GM21526 (cell line): ENCODE measurements at regions not wholly inside any gene's neighbourhood (a gene's known extent, or its start where the extent isn't known, plus 50 kb on each side); places are given as distances from the start of the nearest gene placed in this dataset.

Source experiments
- ATAC-seq: cut with Tn5 transposase; IDR thresholded peaks from one replicate; pipeline ENCODE4 v1.9.1; 2021; ENCODE audit warnings: moderate library complexity; ENCODE audit not compliant: unreplicated experiment, low FRiP score

DNA sequence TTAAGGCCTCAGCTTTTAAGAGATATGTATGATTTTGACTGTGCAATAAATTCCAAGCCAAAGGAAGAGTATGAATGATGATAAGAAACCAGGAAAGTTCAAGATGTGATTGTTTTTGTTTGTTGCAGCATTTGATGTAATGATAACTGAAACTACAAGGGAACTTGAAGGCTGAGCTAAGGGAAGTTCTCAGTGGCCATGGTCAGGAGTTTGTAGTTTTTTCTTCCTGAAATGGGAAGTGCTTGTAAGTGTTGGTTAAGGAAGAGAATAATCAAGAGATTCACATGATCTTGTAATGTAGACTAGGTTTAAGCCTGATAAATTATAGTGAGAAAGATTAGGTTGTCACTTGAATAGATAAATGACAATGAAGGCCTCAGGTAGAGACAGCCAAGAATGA, 53.4 kb downstream of the PTCHD4 start:
- no peak for ATAC-seq

DNA sequence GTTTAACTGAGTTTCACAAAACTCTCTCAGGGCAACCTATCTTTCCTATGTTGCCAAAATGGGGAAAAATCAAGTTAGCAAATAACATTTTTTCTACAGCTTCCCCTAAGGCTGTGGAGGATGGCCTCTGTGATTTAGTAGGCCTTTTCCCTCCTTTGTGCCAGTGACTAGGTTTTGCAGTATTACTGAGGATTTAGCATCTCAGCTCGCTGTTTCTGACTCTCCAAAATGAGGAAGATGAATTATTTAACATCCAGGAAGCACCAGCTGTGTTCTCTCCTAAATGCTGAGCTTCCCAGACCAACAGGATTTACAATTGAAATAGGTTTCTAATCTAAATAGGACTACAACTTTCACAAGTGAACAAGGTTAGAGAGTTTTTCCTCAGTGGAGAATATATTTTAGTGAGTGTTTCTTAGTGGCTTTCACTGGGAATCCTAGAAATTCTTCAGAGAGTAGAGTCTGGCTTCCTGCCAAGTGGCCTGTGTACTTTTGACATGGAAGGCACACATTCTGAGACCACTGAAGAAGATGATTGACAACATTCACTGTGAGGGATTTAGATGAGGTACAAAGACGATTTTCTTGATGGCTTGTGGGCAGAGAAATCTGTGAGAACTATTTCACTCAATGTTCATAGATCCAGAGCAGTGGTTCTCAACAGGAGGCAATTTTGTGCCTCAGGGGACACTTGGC, 62.4 kb downstream of the PTCHD4 start:
- no peak for ATAC-seq

GRCh38 chr6:48041894-48042293, 69.1 kb downstream of the PTCHD4 start:
- ATAC-seq = no peak

GRCh38 chr6:48037946-48038345, 73.1 kb downstream of the PTCHD4 start:
- ATAC-seq = no peak

- ATAC-seq = no peak
These were observed 74.7 kb downstream of the PTCHD4 start for GRCh38 chr6:48036316-48036715.

- ATAC-seq = no peak
These were observed 78.8 kb downstream of the PTCHD4 start for GRCh38 chr6:48032151-48032550.

GRCh38 chr6:48031711-48032110, 79.3 kb downstream of the PTCHD4 start:
- ATAC-seq = no peak

- peak; percentile 69 for ATAC-seq
These were observed 83.1 kb downstream of the PTCHD4 start for GRCh38 chr6:48027704-48028435.

DNA sequence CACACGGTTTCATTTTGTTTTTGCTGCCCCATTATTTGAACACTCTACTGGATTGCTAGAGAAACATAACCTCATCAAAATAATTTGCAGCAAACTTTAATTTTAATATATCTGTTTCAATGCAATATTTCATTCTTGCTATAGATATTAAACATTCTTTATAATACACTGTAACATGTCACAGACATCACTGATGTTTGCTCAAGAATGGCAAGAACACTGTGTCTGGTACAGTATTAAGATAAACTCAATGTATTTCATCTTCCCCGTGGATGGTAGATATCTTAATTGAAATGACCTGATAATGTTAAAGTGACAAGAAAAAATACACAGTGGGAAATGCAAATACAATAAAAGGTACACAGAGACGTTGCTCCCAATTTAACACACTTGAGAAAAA, 86.0 kb downstream of the PTCHD4 start:
- ATAC-seq = no peak

DNA sequence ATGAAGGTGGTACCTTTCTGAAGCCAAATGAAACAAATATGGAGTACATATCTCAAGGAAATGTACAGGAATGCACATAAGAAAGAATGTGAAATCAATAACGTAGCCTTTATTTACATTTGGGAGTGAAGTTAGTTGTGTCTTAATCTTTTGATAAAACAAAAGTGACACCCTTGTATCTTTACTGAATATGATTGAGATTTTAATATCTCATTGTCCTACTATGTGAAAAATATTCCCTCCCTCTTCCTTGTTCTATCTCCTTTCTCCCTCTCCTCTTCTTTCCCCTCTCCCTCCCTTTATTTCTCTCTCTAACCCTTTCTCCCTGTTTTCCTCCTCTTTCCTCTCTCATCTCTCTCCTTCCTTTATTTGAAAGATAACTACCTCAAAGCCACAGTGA, 89.1 kb downstream of the PTCHD4 start:
- ATAC-seq = no peak

DNA sequence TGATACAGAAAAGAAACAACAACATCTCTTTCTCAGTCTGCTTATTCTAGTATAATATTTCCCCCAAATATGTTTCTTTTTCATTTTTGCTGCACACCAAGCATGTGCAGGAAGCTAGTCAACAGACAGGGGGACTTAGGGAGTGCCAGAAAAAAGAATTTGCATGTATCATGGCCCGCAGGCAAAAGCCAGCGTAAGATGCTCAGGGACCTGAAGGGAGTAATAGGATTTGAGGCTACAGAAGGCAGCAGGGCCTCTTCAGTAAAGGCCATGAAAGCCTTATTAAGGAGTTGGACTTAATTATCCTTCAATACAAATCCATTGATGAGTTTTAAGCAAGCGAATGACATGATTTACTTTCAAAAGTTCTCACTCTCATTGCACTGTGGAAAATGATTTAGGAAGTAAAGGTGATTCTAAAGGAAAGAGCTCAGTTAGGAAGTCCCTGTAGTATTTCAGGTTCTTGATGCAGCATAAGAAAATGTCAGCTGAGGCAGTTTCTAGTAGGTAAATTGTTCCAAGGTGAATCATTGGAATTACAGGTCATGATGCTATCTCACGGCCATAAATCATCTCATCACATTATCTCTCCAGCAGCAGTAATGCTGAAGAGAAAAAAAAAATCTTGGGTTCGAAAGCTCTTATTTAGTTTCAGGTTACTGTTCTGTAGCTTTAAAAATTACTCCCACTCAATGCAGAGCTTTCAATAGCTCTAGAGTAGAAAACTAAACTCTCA, 94.8 kb downstream of the PTCHD4 start:
- ATAC-seq = no peak

DNA sequence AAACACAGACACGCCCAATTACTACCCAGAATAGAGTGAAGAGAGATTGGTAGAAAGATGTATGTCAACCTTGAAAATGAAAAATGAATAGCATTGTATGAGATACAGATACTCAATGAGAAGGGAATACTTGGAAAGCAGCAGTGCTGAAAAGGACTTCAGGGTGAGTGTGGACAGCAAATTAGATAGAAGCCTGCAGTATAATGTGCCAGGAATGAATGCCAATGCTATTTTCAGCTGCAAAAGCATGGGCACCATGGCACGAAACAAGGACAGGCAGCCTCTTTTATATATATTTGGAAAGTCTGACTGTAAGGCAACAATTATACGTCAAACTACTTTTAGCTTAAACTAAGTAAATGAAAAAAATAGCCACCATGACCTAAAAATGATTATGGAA, 118.2 kb downstream of the PTCHD4 start:
- no peak for ATAC-seq

- ATAC-seq = no peak
These were observed 127.5 kb downstream of the PTCHD4 start for GRCh38 chr6:47983491-47983890.

DNA sequence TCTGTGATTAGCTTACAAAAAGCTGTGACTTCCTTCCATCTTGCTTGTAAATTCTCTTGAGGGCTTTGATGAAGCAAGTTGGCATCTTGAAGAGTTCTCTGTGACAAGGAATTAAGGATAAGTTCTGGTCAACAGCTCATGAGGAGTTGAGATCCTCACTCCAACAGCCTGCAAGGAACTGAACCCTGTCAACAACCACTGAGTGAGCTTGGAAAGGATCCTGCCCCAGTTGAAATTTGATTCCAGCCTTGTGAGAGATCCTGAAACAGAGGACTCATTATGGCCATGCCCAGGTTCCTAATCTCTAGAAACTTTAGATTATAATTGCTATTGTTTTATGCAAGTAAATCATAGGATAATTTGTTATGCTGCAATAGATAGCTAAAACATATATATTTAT, 133.7 kb downstream of the PTCHD4 start:
- ATAC-seq = no peak

GRCh38 chr6:47974106-47974505, 136.9 kb downstream of the PTCHD4 start:
- ATAC-seq = no peak

GRCh38 chr6:47970826-47971225, 140.2 kb downstream of the PTCHD4 start:
- ATAC-seq = no peak

DNA sequence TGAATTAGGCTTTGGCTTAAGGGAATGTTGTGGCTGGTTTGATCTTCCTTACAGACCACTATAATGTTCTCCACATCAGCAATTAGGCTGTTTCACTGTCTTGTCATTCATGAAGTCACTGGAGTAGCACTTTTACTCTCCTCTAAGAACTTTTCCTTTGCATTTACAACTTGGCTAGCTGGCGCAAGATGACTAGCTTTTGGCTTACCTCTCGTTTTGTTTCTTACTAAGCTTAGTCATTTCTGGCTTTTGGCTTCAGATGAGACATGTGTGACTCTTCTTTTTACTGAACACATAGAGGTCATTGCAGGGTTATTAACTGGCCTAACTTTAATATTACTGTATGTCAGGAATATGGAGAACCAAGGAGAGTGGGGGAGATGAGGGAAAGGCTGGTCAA, 143.2 kb downstream of the PTCHD4 start:
- ATAC-seq = no peak

- ATAC-seq = no peak
These were observed 146.0 kb downstream of the PTCHD4 start for GRCh38 chr6:47964969-47965368.

DNA sequence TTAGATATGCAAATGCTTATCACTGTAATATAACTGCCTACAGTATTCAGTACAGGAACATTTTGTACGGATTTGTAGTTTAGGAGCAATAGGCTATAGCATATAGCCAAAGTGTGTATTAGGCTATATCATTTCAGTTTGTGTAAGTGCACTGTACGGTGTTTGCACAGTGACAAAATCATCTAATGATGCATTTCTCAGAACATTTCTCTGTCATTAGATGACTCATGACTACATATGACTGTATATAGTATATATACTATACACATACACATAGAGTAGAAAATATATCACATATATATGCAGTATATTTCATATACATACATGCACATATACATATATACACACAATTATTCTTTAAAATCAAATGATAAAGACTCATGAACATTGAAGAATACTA, 158.4 kb downstream of the PTCHD4 start:
- ATAC-seq = no peak

- no peak for ATAC-seq
These were observed 163.0 kb downstream of the OPN5 start for GRCh38 chr6:47944846-47945245.

- no peak for ATAC-seq
These were observed 156.6 kb downstream of the OPN5 start for GRCh38 chr6:47938405-47938804.

DNA sequence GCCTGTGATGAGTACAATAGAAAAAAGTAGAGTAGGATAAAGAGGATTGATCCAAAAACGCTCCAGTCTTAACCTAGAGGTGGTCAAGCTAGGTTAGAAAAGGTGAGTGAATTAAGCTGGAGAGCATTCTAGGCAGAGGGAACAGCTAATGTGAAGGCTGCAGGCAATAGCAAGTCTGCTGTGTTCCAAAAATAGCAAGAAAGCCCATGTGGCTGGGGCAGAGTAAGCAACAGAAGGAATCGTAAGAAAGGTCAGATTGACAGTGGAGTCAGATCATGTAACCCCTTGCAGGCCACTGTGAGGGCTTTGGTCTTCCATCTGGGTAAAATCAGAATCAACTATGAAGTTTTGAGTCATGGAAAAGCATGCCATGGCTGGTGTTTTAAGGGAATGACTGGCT, 155.0 kb downstream of the OPN5 start:
- ATAC-seq = no peak
